HEK293 (cell line): ENCODE measurements at regions not wholly inside any gene's neighbourhood (a gene's known extent, or its start where the extent isn't known, plus 50 kb on each side); places are given as distances from the start of the nearest gene placed in this dataset.

ENCODE experiments used
- CTCF ChIA-PET: fragments of 350-600 bp; formaldehyde crosslinking; extraction: SDS; loops from one replicate; lab custom pipeline; 2021; ENCODE audit warnings: antibody characterized with exemption; lab: Yijun Ruan, JAX
- POLR2A ChIA-PET: fragments of 300-600 bp; formaldehyde crosslinking; extraction: SDS; loops from one replicate; lab custom pipeline; 2020; ENCODE audit warnings: antibody characterized with exemption, inconsistent platforms; lab: Yijun Ruan, JAX
- H3K27ac ChIP-seq: fragments of 200-500 bp; sonication (Bioruptor generic); 2 replicates; pipeline ENCODE4 v1.5.1; 2014; ENCODE audit warnings: low read depth, low read length, control low read depth, inconsistent platforms; ENCODE audit errors: extremely low read depth
- H3K36me3 ChIP-seq, 2 experiments: fragments of 200-500 bp in 1 of 2; sonication (Bioruptor generic) in 1 of 2; 1 replicate in 1 of 2; 2 replicates in 1 of 2; pipeline ENCODE4 v1.5.1; 2014 to 2017; ENCODE audit warnings: inconsistent platforms in 2 of 2, low read length in 2 of 2; ENCODE audit not compliant: control insufficient read depth in 2 of 2, insufficient read depth in 1 of 2
- H3K4me1 ChIP-seq: fragments of 200-500 bp; sonication (Bioruptor generic); 2 replicates; pipeline ENCODE4 v1.5.1; 2014; ENCODE audit warnings: mild to moderate bottlenecking, low read length, inconsistent platforms; ENCODE audit not compliant: control insufficient read depth, insufficient read depth
- H3K4me3 ChIP-seq: 2 replicates; pipeline ENCODE4 v1.5.1; 2011; ENCODE audit warnings: low read depth, mild to moderate bottlenecking, control low read depth, low read length, moderate library complexity
- H3K9me3 ChIP-seq: fragments of 200-500 bp; sonication (Bioruptor generic); 2 replicates; pipeline ENCODE4 v1.5.1; 2014; ENCODE audit warnings: low read depth, low read length, inconsistent platforms; ENCODE audit not compliant: control insufficient read depth, insufficient read depth
- OSR2 ChIP-seq: fragments of 450-650 bp; formaldehyde crosslinking; IDR thresholded peaks from 2 replicates; pipeline ENCODE4 v1.5.1; 2016; ENCODE audit warnings: missing biosample characterization, missing genetic modification characterization
- RBAK ChIP-seq: fragments of 450-650 bp; formaldehyde crosslinking; IDR thresholded peaks from 2 replicates; pipeline ENCODE4 v1.5.1; 2016; ENCODE audit warnings: missing biosample characterization, missing genetic modification characterization
- SCRT1 ChIP-seq: fragments of 450-650 bp; formaldehyde crosslinking; IDR thresholded peaks from 2 replicates; pipeline ENCODE4 v1.5.1; 2016; ENCODE audit warnings: missing biosample characterization, missing genetic modification characterization, borderline replicate concordance
- SP3 ChIP-seq: fragments of 450-650 bp; formaldehyde crosslinking; IDR thresholded peaks from 2 replicates; pipeline ENCODE4 v1.5.1; 2016; ENCODE audit warnings: missing biosample characterization, missing genetic modification characterization
- ZEB2 ChIP-seq: fragments of 450-650 bp; formaldehyde crosslinking; IDR thresholded peaks from 2 replicates; pipeline ENCODE4 v1.5.1; 2016; ENCODE audit warnings: missing biosample characterization, missing genetic modification characterization
- ZNF10 ChIP-seq: fragments of 450-650 bp; formaldehyde crosslinking; IDR thresholded peaks from 2 replicates; pipeline ENCODE4 v1.5.1; 2017; ENCODE audit warnings: missing biosample characterization, missing genetic modification characterization
- ZNF24 ChIP-seq: fragments of 450-650 bp; formaldehyde crosslinking; IDR thresholded peaks from 2 replicates; pipeline ENCODE4 v1.5.1; 2016; ENCODE audit warnings: missing biosample characterization, missing genetic modification characterization
- ZNF302 ChIP-seq: fragments of 450-650 bp; formaldehyde crosslinking; IDR thresholded peaks from 2 replicates; pipeline ENCODE4 v1.5.1; 2016; ENCODE audit warnings: missing biosample characterization, missing genetic modification characterization, low read depth
- ZNF335 ChIP-seq: fragments of 450-650 bp; formaldehyde crosslinking; conservative IDR thresholded peaks from 2 replicates; pipeline ENCODE4 v1.5.1; 2016; ENCODE audit warnings: missing biosample characterization, missing genetic modification characterization
- ZNF366 ChIP-seq: fragments of 450-650 bp; formaldehyde crosslinking; conservative IDR thresholded peaks from 2 replicates; pipeline ENCODE4 v1.5.1; 2016; ENCODE audit warnings: missing biosample characterization, missing genetic modification characterization
- ZNF394 ChIP-seq: fragments of 450-650 bp; formaldehyde crosslinking; IDR thresholded peaks from 2 replicates; pipeline ENCODE4 v1.5.1; 2016; ENCODE audit warnings: missing biosample characterization, missing genetic modification characterization, mild to moderate bottlenecking, moderate library complexity, borderline replicate concordance
- ZNF544 ChIP-seq: fragments of 450-650 bp; formaldehyde crosslinking; IDR thresholded peaks from 2 replicates; pipeline ENCODE4 v1.5.0; 2017; ENCODE audit warnings: missing biosample characterization, missing genetic modification characterization
- ZNF560 ChIP-seq: fragments of 450-650 bp; formaldehyde crosslinking; IDR thresholded peaks from 2 replicates; pipeline ENCODE4 v1.5.1; 2017; ENCODE audit warnings: missing biosample characterization, missing genetic modification characterization, borderline replicate concordance
- ZNF571 ChIP-seq: fragments of 450-650 bp; formaldehyde crosslinking; IDR thresholded peaks from 2 replicates; pipeline ENCODE4 v1.5.0; 2017; ENCODE audit warnings: missing biosample characterization, missing genetic modification characterization
- ZNF600 ChIP-seq: fragments of 450-650 bp; formaldehyde crosslinking; IDR thresholded peaks from 2 replicates; pipeline ENCODE4 v1.5.1; 2016; ENCODE audit warnings: missing biosample characterization, missing genetic modification characterization
- ZNF658 ChIP-seq: fragments of 450-650 bp; formaldehyde crosslinking; IDR thresholded peaks from 2 replicates; pipeline ENCODE4; 2016; ENCODE audit warnings: missing biosample characterization, missing genetic modification characterization
- ZXDB ChIP-seq: fragments of 450-650 bp; formaldehyde crosslinking; IDR thresholded peaks from 2 replicates; pipeline ENCODE4 v1.5.1; 2016; ENCODE audit warnings: missing biosample characterization, missing genetic modification characterization
- TF ChIP-seq, protein P1 (sequence below): fragments of 450-650 bp; formaldehyde crosslinking; IDR thresholded peaks from 2 replicates; pipeline ENCODE4 v1.5.1; 2016; ENCODE audit warnings: missing biosample characterization, missing genetic modification characterization
- TF ChIP-seq, protein P2 (sequence below): fragments of 450-650 bp; formaldehyde crosslinking; IDR thresholded peaks from 2 replicates; pipeline ENCODE4 v1.5.1; 2016; ENCODE audit warnings: missing biosample characterization, missing genetic modification characterization, low read depth
- TF ChIP-seq, protein P3 (sequence below): fragments of 450-650 bp; formaldehyde crosslinking; IDR thresholded peaks from 2 replicates; pipeline ENCODE4 v1.5.1; 2016; ENCODE audit warnings: missing biosample characterization, missing genetic modification characterization, low read depth
- TF ChIP-seq, protein P4 (sequence below): fragments of 450-650 bp; formaldehyde crosslinking; IDR thresholded peaks from 2 replicates; pipeline ENCODE4 v1.5.1; 2017; ENCODE audit warnings: missing biosample characterization, missing genetic modification characterization
- TF ChIP-seq, protein P5 (sequence below): fragments of 450-650 bp; formaldehyde crosslinking; IDR thresholded peaks from 2 replicates; pipeline ENCODE4 v1.5.0; 2017; ENCODE audit warnings: missing biosample characterization, missing genetic modification characterization, borderline replicate concordance
- TF ChIP-seq, protein P6 (sequence below): fragments of 450-650 bp; IDR thresholded peaks from 2 replicates; pipeline ENCODE4 v1.5.1; 2018; ENCODE audit warnings: missing biosample characterization, mild to moderate bottlenecking, missing genetic modification characterization

DNA sequence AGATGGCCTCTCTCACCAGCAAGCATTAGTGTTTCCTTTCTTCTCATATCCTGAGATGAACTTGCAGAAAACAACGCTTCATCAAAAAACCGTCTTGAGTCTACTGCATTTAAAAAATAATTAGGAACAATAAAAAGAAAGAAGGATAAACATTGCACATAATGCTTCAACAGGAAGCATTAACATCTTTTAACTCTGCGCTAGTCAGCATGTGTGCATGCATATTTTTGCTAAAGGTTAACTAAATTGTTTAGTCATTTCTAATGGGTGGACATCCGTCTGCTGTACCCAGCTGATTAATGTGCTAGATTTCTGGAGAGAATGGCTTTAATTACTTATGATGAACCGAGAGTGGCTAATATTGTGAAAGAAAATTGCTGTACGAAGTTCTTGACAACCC, 349.3 kb downstream of the SOX4 start (continued):
- TF ChIP-seq ZNF302 (tag by site-specific recombination) = no peak

DNA sequence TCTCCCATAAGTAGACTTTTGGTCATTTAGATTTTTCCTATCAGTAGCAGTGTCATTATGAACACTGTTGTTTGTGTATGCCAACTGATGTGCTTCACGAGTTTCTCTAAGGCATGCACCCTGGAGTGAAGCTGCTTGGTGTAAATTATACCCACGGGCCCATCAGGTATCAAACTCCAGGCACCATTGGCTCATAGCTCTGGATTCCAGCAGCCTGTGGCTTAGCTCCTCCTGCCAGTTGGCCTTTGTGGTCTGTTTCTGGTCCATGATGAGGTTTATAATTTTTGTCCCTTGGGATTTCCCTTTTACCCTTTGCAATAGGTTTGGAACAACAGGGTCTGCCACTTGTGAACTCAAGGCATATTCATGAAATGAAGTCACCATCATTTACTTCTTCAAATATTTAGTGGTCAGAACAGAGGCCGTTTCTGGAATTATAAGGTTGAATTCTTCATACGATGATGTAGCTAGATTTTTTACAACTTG, 350.5 kb downstream of the PRL start:
- no peaks in the 10 kb centered on the region for H3K36me3 ChIP-seq
- CTCF ChIA-PET = interaction anchor here (0.6 to 1.2 kb wide), 6 partner anchors 22 to 353 kb away, joined by 3 to 5 read pairs (median 4); partner anchors contain the start of gene SOX4
- H3K27ac ChIP-seq = no peak overlapping the region; the same call in 1 of the 2 replicates
- H3K4me3 ChIP-seq = no peak overlapping the region
- peaks cover 36% of the 10 kb centered on the region for H3K4me1 ChIP-seq
- H3K9me3 ChIP-seq = no peaks in the 10 kb centered on the region
- POLR2A ChIA-PET = interaction anchor here (0.6 to 2.8 kb wide), 18 partner anchors 31 to 1468 kb away, joined by 3 to 45 read pairs (median 4); partner anchors contain the start of gene SOX4
- TF ChIP-seq, protein P1, sequence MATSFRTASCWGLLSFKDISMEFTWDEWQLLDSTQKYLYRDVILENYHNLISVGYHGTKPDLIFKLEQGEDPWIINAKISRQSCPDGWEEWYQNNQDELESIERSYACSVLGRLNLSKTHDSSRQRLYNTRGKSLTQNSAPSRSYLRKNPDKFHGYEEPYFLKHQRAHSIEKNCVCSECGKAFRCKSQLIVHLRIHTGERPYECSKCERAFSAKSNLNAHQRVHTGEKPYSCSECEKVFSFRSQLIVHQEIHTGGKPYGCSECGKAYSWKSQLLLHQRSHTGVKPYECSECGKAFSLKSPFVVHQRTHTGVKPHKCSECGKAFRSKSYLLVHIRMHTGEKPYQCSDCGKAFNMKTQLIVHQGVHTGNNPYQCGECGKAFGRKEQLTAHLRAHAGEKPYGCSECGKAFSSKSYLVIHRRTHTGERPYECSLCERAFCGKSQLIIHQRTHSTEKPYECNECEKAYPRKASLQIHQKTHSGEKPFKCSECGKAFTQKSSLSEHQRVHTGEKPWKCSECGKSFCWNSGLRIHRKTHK (tag by site-specific recombination) = no peak
- TF ChIP-seq ZNF24 (peak; percentile 87; the same call in 1 of the 2 replicates), ZNF658 (no peak), ZNF335 (peak; percentile 40; the same call in 1 of the 2 replicates), ZNF571 (tag by site-specific recombination) (no peak), ZNF394 (tag by site-specific recombination) (peak; percentile 60), ZNF10 (tag by site-specific recombination) (no peak; the same call in 1 of the 2 replicates), ZNF560 (tag by site-specific recombination) (no peak), RBAK (tag by site-specific recombination) (no peak), ZNF544 (tag by site-specific recombination) (no peak), ZEB2 (tag by site-specific recombination) (0 out of 2 replicates have a peak, but pooled peaks have one; percentile 34), SP3 (tag by site-specific recombination) (no peak), OSR2 (tag by site-specific recombination) (peak; percentile 96), ZNF366 (peak; percentile 85), ZNF600 (tag by site-specific recombination) (peak; percentile 88), ZXDB (tag by site-specific recombination) (peak; percentile 53; the same call in 1 of the 2 replicates), SCRT1 (peak; percentile 74; the same call in 1 of the 2 replicates)
- TF ChIP-seq, protein P2, sequence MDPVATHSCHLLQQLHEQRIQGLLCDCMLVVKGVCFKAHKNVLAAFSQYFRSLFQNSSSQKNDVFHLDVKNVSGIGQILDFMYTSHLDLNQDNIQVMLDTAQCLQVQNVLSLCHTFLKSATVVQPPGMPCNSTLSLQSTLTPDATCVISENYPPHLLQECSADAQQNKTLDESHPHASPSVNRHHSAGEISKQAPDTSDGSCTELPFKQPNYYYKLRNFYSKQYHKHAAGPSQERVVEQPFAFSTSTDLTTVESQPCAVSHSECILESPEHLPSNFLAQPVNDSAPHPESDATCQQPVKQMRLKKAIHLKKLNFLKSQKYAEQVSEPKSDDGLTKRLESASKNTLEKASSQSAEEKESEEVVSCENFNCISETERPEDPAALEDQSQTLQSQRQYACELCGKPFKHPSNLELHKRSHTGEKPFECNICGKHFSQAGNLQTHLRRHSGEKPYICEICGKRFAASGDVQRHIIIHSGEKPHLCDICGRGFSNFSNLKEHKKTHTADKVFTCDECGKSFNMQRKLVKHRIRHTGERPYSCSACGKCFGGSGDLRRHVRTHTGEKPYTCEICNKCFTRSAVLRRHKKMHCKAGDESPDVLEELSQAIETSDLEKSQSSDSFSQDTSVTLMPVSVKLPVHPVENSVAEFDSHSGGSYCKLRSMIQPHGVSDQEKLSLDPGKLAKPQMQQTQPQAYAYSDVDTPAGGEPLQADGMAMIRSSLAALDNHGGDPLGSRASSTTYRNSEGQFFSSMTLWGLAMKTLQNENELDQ = no peak
- TF ChIP-seq, protein P3, sequence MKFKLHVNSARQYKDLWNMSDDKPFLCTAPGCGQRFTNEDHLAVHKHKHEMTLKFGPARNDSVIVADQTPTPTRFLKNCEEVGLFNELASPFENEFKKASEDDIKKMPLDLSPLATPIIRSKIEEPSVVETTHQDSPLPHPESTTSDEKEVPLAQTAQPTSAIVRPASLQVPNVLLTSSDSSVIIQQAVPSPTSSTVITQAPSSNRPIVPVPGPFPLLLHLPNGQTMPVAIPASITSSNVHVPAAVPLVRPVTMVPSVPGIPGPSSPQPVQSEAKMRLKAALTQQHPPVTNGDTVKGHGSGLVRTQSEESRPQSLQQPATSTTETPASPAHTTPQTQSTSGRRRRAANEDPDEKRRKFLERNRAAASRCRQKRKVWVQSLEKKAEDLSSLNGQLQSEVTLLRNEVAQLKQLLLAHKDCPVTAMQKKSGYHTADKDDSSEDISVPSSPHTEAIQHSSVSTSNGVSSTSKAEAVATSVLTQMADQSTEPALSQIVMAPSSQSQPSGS (tag by site-specific recombination) = peak; percentile 60; the same call in 1 of the 2 replicates
- TF ChIP-seq, protein P4, sequence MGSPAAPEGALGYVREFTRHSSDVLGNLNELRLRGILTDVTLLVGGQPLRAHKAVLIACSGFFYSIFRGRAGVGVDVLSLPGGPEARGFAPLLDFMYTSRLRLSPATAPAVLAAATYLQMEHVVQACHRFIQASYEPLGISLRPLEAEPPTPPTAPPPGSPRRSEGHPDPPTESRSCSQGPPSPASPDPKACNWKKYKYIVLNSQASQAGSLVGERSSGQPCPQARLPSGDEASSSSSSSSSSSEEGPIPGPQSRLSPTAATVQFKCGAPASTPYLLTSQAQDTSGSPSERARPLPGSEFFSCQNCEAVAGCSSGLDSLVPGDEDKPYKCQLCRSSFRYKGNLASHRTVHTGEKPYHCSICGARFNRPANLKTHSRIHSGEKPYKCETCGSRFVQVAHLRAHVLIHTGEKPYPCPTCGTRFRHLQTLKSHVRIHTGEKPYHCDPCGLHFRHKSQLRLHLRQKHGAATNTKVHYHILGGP (tag by site-specific recombination) = no peak
- TF ChIP-seq, protein P5, sequence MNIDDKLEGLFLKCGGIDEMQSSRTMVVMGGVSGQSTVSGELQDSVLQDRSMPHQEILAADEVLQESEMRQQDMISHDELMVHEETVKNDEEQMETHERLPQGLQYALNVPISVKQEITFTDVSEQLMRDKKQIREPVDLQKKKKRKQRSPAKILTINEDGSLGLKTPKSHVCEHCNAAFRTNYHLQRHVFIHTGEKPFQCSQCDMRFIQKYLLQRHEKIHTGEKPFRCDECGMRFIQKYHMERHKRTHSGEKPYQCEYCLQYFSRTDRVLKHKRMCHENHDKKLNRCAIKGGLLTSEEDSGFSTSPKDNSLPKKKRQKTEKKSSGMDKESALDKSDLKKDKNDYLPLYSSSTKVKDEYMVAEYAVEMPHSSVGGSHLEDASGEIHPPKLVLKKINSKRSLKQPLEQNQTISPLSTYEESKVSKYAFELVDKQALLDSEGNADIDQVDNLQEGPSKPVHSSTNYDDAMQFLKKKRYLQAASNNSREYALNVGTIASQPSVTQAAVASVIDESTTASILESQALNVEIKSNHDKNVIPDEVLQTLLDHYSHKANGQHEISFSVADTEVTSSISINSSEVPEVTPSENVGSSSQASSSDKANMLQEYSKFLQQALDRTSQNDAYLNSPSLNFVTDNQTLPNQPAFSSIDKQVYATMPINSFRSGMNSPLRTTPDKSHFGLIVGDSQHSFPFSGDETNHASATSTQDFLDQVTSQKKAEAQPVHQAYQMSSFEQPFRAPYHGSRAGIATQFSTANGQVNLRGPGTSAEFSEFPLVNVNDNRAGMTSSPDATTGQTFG (tag by site-specific recombination) = no peak
- TF ChIP-seq, protein P6, sequence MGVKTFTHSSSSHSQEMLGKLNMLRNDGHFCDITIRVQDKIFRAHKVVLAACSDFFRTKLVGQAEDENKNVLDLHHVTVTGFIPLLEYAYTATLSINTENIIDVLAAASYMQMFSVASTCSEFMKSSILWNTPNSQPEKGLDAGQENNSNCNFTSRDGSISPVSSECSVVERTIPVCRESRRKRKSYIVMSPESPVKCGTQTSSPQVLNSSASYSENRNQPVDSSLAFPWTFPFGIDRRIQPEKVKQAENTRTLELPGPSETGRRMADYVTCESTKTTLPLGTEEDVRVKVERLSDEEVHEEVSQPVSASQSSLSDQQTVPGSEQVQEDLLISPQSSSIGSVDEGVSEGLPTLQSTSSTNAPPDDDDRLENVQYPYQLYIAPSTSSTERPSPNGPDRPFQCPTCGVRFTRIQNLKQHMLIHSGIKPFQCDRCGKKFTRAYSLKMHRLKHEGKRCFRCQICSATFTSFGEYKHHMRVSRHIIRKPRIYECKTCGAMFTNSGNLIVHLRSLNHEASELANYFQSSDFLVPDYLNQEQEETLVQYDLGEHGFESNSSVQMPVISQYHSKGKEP = 0 out of 2 replicates have a peak, but pooled peaks have one; percentile 29
